ENCODE measurements at regions not wholly inside any gene's neighbourhood (a gene's known extent, or its start where the extent isn't known, plus 50 kb on each side); places are given as distances from the start of the nearest gene placed in this dataset.
"Not testable (repeated sequence)": the region's sequence is repeated elsewhere in the genome, so short reads cannot be mapped to it uniquely, and the experiment has no call there.

DNA sequence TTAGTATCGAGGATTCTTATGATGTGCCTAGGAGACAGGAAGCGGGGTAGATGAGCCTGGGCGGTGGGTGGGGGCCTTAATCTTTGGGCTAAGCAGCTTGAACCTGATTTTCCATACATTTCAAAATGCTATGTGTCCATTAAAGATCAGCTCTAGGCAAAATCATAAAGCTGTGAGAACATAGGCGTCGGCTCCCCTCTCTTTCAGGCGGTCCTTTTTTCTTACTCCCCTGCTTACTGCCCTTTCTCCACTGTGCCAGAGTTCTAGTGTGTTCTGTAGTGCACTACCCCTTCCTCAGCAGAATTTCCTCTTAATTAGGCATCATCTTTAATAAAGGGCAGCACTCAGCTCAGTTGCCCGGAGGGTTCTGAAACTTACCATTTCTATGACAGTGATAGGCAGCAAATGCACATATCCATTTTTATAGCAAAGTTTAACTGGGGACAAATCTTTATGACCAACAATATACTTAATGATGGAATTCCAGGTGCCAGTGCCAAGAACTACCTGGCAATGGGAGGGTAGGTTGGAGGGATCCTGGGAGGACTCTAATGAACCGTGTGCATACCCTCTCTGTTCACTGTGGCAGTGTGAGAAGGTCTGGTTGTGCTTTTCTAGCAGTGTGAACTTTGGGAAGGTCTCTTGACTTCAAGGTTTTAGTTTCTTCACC is 404.5 kb upstream of the TPM1 start:
- no peak for DNase-seq
- H3K36me3 ChIP-seq, result no peaks in the 10 kb centered on the region
- no peaks in the 10 kb centered on the region for H3K27me3 ChIP-seq
- no peaks in the 10 kb centered on the region for H3K9me3 ChIP-seq
- no peak overlapping the region for H3K4me3 ChIP-seq

DNA sequence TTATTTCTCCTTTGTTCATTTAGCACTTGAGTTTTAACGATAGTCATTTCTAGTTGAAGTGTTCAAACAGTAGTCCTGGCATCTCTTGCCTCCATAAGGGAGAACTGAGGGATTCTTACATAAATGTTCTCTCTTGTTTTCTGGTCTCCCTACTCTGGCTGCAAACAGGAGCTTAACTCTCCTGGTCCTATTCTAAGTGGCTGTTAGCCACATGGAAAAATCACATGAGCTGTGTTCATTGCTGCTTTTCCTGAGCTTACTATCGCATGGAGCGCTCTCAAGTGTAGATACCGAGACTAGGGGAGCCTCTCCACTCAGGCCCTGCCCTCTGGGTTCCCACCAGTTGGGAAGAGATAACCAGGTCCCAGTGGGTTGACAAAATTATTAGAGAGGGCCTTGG is 403.1 kb upstream of the TPM1 start:
- H3K27me3 ChIP-seq, result no peaks in the 10 kb centered on the region
- H3K9me3 ChIP-seq, result no peaks in the 10 kb centered on the region
- H3K36me3 ChIP-seq, result no peaks in the 10 kb centered on the region
- no peak overlapping the region for H3K4me3 ChIP-seq
- no peak for DNase-seq

DNA sequence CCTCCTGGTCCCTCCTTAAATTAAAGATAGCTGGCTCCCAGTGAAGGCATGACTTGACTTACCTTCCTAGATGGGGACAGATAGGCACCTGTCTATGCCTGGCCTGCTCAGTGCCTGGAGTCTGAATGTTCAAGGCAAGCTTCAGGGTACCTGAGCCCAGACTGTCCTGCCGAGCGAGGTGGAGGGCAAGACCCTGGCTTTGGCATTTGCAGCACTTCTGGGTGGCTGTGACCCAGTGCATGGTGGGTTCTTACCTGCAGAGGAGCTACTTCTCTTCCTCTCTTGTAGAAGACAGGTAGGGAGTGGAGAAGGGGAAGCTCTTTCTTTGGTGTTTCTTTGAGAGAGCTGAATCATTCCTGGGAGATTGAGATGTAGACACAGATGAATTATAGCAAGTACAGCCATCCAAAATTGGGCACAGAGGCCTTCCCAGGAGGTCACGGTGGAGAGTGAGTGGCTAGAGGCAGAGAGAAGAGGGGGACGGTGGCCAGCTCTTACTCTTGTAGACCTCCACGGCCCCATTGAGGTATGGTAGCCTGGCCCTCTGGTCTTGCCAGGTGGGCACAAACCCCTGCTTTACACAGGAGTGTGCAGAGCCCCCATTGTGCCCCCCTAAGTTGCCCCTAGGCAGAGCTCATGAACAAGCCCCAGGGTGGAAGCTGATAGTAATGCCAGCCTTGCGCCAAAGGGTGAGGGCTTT is 402.5 kb upstream of the TPM1 start:
- no peak for DNase-seq
- no peaks in the 10 kb centered on the region for H3K9me3 ChIP-seq
- no peaks in the 10 kb centered on the region for H3K36me3 ChIP-seq
- no peak overlapping the region for H3K4me3 ChIP-seq
- H3K27me3 ChIP-seq, result no peaks in the 10 kb centered on the region

DNA sequence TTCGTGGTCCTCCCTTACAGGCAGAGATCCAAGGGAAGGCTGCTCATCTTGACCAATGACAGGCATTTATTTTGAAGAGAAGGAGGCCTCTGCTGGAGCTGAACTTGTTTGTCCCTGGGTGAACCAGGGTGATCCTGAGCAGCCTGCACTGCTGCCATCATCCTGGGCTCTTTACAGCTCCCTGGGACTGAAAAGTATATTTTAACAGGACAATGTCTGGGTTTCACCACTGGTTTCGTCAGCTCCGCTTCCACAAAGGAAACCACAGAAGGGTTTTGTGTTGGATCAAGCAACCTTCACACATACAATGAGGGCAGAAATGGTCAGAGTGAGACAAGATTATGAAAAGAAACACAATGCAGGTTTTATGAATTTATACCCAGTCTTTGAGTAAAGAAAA is 400.7 kb upstream of the TPM1 start:
- H3K4me3 ChIP-seq, result no peak overlapping the region
- H3K9me3 ChIP-seq, result no peaks in the 10 kb centered on the region
- no peaks in the 10 kb centered on the region for H3K36me3 ChIP-seq
- H3K27me3 ChIP-seq, result no peaks in the 10 kb centered on the region
- DNase-seq, result no peak

DNA sequence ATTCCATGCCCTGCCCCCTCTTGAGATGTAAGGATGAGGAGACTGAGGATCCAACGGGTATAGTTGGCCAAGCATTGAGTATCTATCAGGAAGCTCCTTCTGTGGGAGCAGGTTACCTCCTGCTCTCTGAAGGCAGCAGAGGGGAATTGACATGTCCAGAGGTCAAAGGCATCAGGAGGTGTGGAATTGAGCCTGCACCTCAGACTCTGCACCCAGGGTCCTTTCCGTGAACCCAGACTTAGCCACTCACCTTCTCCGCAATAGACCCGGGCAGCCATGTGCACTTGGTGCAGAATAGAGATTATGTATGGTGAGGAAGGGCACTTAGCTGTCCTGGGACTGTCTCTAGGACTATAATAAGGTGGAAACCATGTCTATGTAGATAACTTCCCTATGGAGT is 399.0 kb upstream of the TPM1 start:
- Histone ChIP-seq H3K36me3 (peaks cover under 1% of the 10 kb centered on the region; the same call in 1 of the 2 replicates), H3K27me3 (no peaks in the 10 kb centered on the region), H3K4me3 (no peak overlapping the region), H3K9me3 (no peaks in the 10 kb centered on the region)
- no peak for DNase-seq

DNA sequence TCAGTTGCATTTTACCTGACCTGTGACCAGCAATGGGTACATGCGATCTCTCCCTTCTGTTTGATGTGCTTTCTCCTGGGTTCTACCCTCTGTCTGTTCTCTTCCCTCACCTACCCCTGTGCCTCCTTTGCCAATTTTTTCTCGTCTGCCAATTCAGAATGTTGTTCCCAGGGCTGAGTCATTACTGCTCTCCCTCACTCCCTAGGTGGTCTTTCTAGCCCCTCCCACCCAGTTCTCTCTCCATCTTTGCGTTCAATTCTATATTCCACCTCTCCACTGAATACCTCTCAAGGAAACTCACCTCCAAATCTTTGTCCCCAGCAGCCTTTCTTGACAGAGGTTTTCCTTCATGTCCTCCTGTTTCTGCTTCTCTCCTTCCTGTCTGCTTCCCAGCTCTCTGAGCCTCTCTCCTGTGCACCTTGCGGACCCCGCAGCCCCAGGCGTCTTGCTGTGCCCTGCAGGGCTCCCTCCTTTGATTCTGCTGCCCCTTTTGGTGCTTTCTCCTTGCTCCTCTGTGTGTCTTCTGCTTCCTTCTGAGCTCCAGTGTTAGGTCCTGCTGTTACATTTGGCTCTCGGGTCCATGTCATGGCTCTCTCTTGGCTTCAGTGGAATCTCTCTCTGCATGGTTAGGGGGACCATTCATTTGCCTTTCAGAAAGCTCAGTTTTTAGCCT is 398.2 kb upstream of the TPM1 start:
- DNase-seq, result no peak
- H3K36me3 ChIP-seq, result peaks cover 4% of the 10 kb centered on the region; the same call in 1 of the 2 replicates
- H3K4me3 ChIP-seq, result no peak overlapping the region
- no peaks in the 10 kb centered on the region for H3K27me3 ChIP-seq
- H3K9me3 ChIP-seq, result no peaks in the 10 kb centered on the region

GRCh38 chr15:62644889-62645742 is 397.4 kb upstream of the TPM1 start:
- Histone ChIP-seq H3K4me3 (no peak overlapping the region), H3K27me3 (no peaks in the 10 kb centered on the region), H3K9me3 (no peaks in the 10 kb centered on the region), H3K36me3 (peaks cover 4% of the 10 kb centered on the region)
- no peak for DNase-seq

GRCh38 chr15:62647202-62647842 is 395.2 kb upstream of the TPM1 start:
- no peak overlapping the region for H3K4me3 ChIP-seq
- H3K36me3 ChIP-seq, result peaks cover 10% of the 10 kb centered on the region
- no peaks in the 10 kb centered on the region for H3K9me3 ChIP-seq
- peak; percentile 83 for DNase-seq
- H3K27me3 ChIP-seq, result no peaks in the 10 kb centered on the region

GRCh38 chr15:62647843-62648505 is 394.6 kb upstream of the TPM1 start:
- Histone ChIP-seq H3K36me3 (peaks cover 15% of the 10 kb centered on the region), H3K27me3 (no peaks in the 10 kb centered on the region), H3K9me3 (no peaks in the 10 kb centered on the region), H3K4me3 (no peak overlapping the region)
- no peak for DNase-seq

- no peak for DNase-seq
These were observed 393.6 kb upstream of the TPM1 start for GRCh38 chr15:62648954-62649353.

DNA sequence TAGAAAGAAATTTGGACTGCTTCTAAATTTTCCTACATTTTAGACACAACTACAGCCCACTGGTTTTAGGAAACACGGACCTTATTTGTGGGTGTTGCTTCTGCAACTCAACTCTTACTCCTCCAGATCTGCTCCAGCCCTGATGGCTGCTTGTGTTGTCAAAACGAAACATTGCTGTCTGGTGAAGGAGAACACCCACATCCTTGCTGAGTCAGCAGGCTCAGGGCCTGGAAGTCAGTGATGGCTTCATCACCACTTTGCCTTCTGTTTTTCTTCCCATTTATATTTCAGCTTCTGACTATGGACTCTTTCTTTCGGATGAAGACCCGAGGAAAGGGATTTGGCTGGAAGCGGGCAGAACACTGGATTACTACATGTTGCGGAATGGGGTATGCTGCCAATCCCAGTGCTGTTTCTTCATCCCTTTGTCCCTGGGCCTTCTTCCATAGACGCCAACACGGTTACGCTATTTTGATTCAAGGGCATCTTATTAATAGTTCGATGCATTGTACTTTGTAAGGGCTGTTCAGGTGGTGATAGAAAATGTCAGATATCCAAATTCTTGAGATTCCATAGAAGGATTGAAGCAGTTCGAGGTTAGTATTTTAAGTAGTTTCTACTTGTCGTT is 392.6 kb upstream of the TPM1 start:
- Histone ChIP-seq H3K36me3 (peaks cover 28% of the 10 kb centered on the region), H3K27me3 (no peaks in the 10 kb centered on the region), H3K9me3 (peaks cover 5% of the 10 kb centered on the region; the same call in 1 of the 2 replicates), H3K4me3 (no peak overlapping the region)
- DNase-seq, result no peak

More at GRCh38 chr15:62648954-62649353, 393.6 kb upstream of the TPM1 start:
- Histone ChIP-seq H3K27me3 (no peaks in the 10 kb centered on the region), H3K36me3 (peaks cover 25% of the 10 kb centered on the region), H3K9me3 (peaks cover 3% of the 10 kb centered on the region; the same call in 1 of the 2 replicates), H3K4me3 (no peak overlapping the region)

GRCh38 chr15:62653122-62653521 is 389.4 kb upstream of the TPM1 start:
- Histone ChIP-seq H3K9me3 (peaks cover 5% of the 10 kb centered on the region; the same call in 1 of the 2 replicates), H3K4me3 (no peak overlapping the region), H3K27me3 (no peaks in the 10 kb centered on the region), H3K36me3 (peaks cover 28% of the 10 kb centered on the region)
- no peak for DNase-seq

DNA sequence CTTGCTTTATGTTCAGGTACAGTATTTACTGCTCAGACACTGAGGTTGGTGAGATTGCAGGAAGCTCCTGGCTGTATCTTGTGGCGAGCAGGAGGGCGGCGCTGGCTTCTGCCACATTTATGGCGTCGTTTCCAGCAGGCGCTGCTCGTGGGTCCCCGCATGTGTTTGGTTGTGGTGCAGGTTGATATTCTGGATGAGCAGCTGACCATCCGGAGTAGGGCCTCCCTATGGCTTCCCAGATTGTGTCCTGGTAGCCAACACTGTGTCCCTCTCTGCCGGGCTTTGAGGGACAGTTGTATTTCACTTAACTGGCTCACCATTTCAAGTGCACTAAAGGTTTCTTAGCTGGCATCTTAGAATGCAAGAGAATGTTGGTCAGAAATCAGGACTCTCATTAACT is 386.5 kb upstream of the TPM1 start:
- peaks cover 5% of the 10 kb centered on the region; the same call in 1 of the 2 replicates for H3K9me3 ChIP-seq
- peaks cover 21% of the 10 kb centered on the region for H3K36me3 ChIP-seq
- H3K27me3 ChIP-seq, result no peaks in the 10 kb centered on the region
- DNase-seq, result no peak
- no peak overlapping the region for H3K4me3 ChIP-seq

- H3K4me3 ChIP-seq, H3K9me3 ChIP-seq, DNase-seq, H3K27me3 ChIP-seq: not testable (repeated sequence)
- peaks cover 16% of the 10 kb centered on the region for H3K36me3 ChIP-seq
These were observed 385.0 kb upstream of the TPM1 start for GRCh38 chr15:62657501-62657900.

DNA sequence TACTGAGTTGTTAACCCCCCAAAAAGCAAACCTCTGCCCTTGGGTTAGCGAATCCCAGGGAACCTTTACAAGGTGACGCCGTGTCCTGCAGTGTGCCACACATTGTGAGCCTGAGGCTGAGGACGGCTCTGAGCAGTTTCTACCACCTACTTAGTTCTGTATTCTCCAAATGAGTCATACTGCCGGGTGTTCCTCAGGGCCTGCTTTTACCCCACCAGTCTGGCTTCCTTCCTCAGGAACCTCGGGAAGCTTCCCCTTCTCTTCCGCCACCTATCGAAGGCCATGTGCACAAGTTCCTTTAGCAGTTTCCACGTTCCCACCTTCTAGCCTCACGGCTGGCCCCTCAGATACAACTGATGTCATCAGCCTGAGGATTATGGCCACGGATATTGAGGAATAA is 384.0 kb upstream of the TPM1 start:
- Histone ChIP-seq H3K9me3 (peaks cover 5% of the 10 kb centered on the region; the same call in 1 of the 2 replicates), H3K4me3 (no peak overlapping the region), H3K36me3 (peaks cover 8% of the 10 kb centered on the region), H3K27me3 (no peaks in the 10 kb centered on the region)
- DNase-seq, result no peak
